GM23248 (cell line): ENCODE measurements at regions not wholly inside any gene's neighbourhood (a gene's known extent, or its start where the extent isn't known, plus 50 kb on each side); places are given as distances from the start of the nearest gene placed in this dataset.

Experiments
- EZH2 ChIP-seq: fragments of 200-600 bp; sonication (generic); IDR thresholded peaks from 2 replicates; pipeline ENCODE4 v1.6.1; 2018; ENCODE audit warnings: antibody characterized with exemption, mild to moderate bottlenecking; ENCODE audit not compliant: insufficient read depth, poor library complexity, severe bottlenecking
- EZH2phosphoT487 ChIP-seq: fragments of 200-600 bp; sonication (generic); IDR thresholded peaks from 2 replicates; pipeline ENCODE4 v1.6.1; 2018; ENCODE audit warnings: antibody characterized with exemption, moderate library complexity, mild to moderate bottlenecking, low read depth; ENCODE audit not compliant: insufficient read depth

DNA sequence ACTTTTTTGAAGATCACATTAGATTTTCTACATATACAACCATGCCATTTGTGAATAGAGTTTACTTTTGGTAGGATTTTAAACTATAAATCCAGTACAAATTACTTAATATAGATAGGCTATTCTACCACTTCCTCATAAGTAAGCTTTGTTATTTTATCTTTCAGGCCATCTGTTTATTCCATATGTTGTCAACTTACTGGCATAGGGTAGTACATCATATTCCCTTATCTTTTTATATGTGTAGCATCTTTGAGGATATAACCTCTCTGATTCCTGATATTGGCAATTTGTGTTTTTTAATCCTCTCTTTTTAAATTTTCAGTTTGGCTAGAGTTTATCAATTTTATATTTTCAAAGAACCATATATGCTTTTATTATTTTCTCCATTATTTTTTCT is 515.4 kb downstream of the DIPK2A start:
- TF ChIP-seq EZH2phosphoT487 = no peak
- TF ChIP-seq EZH2 = no peak
